ENCODE measurements at regions not wholly inside any gene's neighbourhood (a gene's known extent, or its start where the extent isn't known, plus 50 kb on each side); places are given as distances from the start of the nearest gene placed in this dataset.

DNA sequence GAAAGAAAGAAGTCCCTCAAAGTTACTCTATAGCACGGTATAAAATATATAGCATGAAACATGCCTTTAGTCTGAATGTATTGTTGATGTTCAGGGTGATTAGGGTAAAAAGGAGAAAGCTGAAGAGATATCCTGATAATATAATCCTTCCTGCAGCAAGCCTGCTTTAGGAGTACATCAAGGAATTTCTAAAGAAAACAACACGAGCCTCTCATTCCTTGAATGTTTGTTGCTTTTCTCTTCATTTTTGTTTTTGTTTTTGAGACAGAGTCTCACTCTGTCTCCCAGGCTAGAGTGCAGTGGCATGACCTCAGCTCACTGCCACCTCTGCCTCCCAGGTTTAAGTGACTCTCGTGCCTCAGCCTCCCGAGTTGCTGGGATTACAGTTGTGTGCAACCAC, 79.1 kb downstream of the CD164 start (continued):
- TF ChIP-seq, protein P1, sequence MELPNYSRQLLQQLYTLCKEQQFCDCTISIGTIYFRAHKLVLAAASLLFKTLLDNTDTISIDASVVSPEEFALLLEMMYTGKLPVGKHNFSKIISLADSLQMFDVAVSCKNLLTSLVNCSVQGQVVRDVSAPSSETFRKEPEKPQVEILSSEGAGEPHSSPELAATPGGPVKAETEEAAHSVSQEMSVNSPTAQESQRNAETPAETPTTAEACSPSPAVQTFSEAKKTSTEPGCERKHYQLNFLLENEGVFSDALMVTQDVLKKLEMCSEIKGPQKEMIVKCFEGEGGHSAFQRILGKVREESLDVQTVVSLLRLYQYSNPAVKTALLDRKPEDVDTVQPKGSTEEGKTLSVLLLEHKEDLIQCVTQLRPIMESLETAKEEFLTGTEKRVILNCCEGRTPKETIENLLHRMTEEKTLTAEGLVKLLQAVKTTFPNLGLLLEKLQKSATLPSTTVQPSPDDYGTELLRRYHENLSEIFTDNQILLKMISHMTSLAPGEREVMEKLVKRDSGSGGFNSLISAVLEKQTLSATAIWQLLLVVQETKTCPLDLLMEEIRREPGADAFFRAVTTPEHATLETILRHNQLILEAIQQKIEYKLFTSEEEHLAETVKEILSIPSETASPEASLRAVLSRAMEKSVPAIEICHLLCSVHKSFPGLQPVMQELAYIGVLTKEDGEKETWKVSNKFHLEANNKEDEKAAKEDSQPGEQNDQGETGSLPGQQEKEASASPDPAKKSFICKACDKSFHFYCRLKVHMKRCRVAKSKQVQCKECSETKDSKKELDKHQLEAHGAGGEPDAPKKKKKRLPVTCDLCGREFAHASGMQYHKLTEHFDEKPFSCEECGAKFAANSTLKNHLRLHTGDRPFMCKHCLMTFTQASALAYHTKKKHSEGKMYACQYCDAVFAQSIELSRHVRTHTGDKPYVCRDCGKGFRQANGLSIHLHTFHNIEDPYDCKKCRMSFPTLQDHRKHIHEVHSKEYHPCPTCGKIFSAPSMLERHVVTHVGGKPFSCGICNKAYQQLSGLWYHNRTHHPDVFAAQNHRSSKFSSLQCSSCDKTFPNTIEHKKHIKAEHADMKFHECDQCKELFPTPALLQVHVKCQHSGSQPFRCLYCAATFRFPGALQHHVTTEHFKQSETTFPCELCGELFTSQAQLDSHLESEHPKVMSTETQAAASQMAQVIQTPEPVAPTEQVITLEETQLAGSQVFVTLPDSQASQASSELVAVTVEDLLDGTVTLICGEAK (IDR thresholded peaks at IDR 0.05) = 0 out of 2 replicates have a peak, but pooled peaks have one; percentile 11
- TF ChIP-seq, protein P1 (CRISPR knock-in tag; IDR thresholded peaks at IDR 0.05) = no peak
- no peak for TF ChIP-seq ZNF121 (CRISPR knock-in tag; conservative IDR thresholded peaks at IDR 0.05)

Measured in K562 (cell line).